Stimulated activated CD4-positive, alpha-beta T cell treated with anti-CD3 and anti-CD28 coated beads, TNF-alpha, amount 100 ng/mL, for 24 hours (primary cell): ENCODE measurements at regions not wholly inside any gene's neighbourhood (a gene's known extent, or its start where the extent isn't known, plus 50 kb on each side); places are given as distances from the start of the nearest gene placed in this dataset.

Experiments used
- DNase-seq, 3 experiments: peaks; one replicate each; pipeline ENCODE4 v3.0.0-alpha.2; 2020; ENCODE audit warnings: low read depth in 3 of 3

DNA sequence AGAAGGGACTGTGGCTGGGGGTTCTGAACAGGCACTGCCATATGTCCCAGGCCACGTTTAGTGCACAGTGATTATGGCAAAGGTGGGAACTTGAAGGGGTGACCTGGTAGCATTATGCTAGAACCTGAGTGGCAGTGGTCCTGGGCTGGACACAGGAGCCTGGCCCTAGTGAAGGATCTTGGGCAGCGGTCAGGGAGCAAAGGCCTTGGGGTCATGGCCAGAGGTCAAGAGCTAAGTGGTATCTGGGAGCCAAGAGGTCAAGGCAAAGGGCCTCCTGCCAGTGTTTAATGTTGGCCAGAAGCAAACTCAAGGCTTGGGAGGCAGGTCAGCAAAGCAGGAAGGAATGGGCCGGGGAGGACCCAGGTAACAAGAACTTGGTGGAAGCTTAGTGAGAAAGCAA lies 254.5 kb downstream of the CDH26 start:
- DNase-seq, result no peak

DNA sequence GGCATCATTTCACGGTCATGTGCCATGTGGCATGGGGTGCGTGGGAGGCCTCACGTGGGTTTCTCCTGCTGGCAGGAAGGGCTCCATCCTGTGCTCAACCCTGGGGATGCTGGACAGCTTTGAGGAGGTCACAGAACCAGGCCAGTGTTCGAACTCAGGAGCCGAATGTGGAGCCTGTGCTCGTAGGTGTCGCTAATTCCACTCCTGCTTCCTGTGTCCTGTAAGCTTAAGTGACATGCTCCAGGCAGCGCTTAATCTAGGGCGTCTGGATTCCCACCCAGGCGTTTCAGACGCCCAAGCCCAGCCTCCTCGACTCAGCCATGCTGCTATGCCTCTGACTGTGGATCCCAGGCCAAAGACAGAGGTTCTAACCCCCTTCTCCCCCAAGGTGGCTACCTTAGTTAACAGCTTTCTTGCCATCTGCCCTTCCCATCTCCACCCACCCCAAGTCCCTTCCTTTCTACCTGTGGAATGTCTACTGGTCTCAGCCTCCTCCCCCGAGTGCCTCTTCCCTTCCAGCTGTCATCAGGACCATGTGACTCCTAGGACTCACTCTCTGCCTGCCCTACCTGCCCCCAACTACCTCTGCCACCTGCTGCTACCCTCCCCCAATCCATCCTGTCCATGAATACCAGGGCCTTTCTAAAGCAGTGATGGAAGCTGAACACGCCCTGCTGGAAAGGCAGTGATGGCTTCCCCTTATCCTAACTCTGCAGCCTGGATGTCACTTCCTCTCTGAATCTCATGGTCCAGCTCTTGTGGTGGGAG lies 255.1 kb downstream of the CDH26 start:
- no peak for DNase-seq

DNA sequence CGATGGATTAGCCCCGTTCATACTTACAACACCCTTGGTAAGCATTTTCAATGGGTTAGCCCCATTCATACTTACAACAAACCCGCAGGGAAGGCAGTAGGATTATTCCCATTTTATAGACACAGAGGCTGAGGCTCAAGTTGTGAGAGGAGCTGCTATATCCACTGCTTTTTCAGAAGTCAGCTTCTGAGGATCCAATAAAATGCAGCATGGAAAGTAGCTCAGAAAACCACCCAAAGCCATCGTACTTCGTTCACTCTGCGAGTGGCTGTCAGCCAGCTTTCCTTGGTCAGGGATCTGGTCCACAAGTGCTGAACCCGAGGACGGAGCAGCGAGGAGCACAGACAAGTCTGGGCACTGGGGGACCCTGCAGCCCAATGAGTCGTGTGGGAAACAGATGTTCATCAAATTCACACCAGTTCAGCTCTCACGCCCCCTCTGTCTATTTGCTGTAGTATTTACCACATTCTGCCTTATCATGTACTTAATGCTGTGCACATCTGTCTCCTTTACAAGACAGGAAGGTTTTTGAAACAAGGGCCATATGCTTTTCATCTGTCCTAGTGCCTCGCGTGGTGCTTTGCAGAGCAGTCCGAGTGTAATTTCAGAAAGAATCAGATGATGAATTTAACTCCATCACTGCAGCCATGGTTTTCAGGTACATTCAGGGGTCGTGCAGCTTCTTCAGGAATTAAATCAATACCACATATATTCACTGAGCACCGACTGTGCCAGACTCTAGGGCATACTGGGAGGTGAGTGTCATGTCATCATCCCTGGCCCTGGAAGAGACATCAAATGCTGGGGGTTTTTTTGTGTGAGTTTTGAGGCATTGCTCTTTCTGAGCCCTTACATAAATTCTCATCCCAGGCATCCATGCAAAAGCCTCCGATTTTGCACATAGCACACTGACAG lies 256.9 kb downstream of the CDH26 start:
- DNase-seq, result no peak

DNA sequence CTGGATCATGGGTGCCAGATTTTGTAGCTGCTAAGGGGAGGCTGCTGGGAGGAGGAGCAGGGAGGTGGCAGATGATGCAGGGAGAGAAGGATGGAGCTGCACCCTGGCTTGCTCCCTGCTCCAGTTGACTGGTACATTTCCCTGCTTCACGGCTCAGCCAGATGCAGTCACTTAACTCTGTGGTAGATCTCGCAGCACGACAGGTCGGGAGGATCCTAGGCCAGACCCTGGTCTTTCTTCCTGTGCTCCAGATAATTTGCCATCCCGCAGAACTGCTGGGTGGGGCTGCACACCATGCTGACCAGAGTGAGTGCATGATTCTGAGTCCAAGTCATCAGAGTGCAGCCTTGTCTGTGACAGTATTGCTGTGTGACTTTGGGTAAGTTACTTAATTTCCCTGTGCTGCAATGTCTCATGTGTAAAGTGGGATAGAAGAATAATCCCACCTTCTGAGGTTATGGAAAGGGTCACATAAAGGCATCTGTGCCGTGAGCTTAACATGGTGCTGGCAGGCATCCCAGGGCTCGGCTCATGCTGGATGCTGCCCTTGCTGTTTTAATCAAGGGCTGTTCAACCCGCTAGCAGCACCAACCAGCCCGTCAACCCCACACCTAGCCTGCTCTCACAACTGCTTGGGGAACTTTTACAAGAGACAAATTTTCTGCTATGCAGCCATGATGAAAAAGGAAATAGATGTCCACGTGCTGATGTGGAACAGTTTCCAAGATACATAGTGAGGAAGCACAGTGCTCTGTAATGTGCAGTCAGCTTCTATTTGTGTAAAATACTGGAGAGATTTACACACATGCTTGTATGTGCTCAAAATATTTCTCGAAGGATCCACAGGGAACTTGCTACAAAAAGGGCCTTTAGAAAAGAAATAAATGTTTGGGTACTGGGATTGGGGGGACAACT lies 257.9 kb downstream of the CDH26 start:
- no peak for DNase-seq

DNA sequence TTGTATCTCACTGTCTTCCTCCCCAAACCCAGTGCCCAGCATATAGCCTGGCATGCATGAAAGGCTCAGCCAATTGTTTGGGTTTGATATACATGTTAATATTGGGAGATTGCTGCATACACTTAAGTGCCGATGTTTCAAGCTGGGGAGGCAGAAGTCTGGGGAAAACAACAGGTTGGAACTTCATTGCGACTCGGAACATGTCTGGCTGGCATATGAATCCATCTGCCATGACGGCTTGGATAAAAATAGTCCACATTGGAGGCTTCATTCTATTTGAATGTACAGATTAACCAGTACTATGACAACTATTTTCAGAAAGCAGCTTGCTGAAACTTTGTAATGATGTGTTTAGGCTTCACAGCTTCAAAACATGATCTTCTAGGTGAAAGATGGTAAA lies 261.0 kb downstream of the CDH26 start:
- DNase-seq, result no peak

DNA sequence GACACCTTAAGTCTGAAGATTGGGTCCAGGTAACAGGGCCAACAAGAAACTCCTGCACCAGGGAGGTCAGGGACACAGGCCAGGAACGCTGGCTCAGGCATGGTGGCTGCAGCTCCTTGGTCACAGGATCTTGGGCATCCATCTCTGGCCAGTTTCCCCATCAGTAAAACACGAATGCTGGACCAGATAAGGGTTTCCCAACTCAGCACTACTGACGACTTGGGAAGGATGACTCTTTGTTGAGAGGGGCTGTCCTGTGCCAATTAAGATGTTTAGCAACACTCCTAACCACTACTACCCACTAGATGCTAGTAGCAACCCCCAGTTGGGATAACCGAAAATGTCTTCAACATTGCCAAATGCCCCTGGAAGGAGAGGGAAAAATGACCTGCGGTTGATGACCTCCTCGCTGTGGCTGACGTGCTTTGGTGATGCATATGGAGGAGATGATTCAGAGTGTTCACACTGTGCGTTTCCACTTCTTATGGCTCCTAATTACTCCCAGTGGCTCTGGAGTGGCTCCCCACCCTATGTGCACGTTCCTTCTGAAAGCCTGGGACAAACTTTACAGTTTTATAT lies 261.9 kb downstream of the CDH26 start:
- DNase-seq, result no peak

DNA sequence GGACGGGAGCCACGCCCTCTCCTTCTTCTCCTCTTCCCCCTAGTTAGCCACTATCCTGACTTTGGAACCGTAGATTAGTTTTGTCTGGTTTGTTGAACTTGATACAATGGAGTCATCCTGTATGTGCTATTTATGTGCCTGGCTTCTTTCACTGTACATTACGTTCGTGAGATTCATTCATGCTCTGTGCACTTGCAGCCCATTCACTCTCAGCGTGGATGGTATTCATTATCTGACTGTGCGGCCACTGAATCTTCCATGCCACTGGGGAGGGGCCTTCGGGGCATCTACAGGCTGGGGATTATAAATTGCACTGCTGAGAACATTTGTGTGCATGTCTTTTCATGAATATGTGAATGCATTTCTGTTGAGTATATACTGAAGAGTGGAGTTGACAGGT lies 262.5 kb downstream of the CDH26 start:
- DNase-seq, result no peak

DNA sequence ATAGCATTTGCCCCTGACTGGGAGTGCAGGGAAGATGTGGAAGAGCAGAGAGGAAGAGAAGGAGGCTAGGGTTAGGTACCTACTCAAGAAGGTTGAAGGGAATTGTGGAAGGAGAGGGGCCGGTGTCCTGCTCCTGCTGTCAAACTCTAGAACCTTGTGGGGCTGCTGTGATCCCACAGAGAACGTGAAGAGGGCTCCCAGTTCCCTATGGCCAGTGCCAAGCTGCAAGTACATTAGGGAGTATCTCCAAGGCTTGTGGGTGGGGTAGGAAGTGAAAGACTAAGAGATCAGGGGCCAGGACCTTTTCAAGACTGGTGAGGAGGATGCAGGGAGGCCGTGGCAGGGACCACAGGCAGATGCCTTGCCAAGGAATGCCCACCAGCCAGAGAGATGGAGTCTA lies 263.4 kb downstream of the CDH26 start:
- no peak for DNase-seq

DNA sequence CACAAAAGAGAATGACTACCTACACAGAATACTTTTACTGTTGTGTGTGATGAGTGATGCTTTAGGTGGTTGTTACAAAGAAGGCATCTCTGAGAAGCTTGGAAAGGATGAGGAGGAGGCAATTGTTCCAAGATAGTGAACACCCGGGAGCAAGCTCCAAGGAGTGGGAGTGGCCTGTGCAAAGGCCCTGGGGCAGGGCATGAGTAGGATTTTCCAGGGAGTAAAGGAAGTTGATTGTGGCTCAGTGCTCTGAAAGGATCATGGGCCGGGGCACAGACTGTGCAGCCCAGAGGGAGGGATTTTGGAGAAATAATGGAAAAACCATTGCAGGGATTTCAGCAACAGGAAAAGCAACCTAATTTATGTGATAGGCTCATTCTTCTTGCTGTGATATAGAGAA lies 264.3 kb downstream of the CDH26 start:
- no peak for DNase-seq

DNA sequence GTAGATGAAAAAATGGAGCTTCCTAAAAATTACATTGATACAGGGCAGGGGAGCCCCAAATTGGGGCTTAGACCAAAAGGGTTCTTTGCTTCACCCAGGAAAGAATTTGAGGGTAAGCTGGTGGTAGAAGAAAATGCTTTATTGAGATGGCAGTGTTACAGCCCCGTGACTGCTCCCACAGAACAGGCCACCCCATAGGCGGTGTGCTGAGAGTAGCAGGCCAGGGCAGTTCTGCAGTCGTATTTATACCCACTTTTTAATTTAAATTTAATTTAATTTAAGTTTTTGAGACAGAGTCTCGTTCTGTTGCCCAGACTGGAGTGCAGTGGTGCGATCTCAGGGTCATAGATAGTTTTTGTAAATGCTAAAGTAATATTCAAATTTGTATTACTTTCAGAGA lies 265.0 kb downstream of the CDH26 start:
- DNase-seq, result no peak

DNA sequence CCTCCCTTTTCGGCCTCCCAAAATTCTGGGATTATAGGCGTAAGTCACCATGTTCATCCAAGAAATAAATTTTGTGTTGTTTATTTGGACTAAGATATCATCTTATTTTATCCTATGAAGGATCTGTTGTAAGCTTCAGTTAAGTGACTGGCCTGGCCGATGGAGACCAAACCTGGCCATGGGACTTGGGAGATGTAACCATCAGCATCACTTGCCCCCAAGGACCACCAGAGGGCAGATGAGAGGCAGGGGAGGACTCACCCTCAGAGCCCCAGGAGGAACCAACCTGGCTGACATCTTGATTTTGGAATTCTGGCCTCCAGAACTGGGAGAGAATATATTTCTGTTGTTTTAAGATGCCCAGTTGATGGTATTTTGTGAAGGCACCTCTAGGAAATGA lies 266.7 kb downstream of the CDH26 start:
- no peak for DNase-seq

DNA sequence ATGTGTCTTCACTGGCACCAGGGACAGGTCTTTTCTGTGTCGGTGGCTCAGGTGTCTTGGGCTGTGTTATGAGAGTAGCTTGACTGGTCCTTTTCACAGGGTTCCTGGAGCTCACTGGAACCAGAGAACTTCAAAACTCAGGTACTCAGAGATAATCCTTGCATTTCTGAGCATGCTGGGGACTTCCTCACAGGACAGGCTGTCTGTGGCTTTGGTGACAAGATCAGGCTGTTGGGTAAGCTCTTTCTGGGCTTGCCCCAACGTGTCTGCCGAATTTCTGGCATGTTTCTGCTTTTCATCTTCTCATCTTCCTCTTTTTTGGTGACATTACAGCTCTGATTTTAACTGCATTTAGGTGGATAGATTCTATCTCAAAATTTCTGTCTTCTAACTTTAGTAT lies 270.0 kb downstream of the CDH26 start:
- no peak for DNase-seq

DNA sequence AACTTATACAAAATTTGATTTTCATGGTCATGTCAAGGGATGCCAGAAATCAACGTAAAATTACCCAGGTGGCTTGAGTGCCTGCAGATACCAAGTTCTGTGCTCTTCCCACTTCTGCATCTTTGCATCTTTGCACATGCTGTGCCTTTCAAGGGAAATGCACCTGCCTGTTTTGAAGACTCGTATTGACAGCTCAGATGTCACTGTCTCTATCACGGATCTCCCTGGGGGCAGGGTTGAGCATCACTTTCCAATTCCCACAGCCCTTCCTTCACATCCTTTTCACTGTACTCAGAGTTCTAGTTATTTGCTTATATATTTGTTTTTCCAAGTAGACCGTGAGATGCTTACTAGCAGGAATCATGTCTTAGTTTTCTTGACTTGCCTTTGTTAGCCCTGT lies 274.2 kb downstream of the CDH26 start:
- DNase-seq, result no peak

DNA sequence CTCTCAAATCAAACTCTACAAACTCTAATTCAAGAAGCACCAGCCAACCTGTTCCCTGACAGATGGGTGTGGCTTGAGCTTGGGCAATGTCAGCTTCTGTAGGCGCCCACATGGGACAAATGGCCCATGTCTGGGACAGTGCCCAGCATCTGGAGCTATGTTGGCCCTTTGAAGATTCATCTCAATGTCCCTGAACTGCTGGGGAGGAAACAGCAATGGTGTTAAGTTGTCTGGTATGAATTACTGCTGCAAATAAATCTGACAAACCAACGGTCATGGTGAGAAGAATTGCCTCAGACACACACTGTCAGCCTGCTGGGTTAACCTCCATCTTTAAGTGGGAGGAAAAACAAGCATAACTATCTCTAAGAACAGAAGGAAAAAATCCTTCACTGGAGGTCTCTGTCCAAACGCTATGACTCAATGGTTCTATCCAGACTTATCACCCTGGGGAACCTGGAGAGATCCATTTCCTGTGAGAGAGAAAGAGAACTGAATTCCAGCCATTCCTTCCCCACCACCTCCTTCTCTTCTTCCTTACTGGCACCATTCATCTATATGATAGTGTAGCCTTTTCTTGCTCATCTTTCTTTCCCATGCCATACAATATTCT lies 274.9 kb downstream of the CDH26 start:
- DNase-seq, result no peak

DNA sequence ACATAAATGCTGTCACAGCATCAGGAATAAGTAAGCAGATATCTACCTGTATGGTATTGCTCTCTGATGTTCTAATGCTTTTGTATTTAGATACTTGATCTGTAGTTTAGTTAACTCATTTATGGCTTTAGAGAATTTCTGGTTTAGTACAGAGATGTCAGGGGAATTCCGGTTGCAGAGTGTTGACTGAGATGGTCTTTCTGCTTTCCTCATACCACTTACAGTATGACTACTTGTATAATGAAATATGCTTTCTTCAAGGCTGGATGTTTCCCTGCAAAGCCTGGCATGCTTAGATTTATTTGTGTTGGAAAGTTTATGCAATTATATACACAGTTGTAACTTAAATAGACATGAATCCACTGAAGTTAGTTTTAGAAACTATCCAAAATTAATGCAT lies 278.4 kb downstream of the CDH26 start:
- DNase-seq, result no peak

DNA sequence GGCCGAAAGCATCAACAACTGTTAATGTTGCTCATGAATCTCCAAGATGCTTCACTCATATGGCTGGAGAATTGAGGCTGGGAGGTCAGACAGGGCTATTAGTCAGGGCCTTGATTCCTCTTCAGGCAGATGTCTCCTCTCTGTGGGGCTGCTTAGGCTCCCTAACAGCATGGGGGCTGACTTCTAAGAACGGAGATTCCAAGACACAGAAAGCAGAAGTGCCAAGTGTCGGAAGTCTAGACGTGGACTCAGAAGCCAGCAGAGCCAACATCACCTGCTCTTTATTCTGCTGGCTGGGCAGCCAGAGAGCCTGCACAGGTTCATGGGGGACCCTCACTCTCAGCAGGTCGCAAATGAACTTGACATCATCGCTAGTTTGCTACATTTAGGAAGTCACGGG lies 279.8 kb downstream of the CDH26 start:
- DNase-seq, result no peak

DNA sequence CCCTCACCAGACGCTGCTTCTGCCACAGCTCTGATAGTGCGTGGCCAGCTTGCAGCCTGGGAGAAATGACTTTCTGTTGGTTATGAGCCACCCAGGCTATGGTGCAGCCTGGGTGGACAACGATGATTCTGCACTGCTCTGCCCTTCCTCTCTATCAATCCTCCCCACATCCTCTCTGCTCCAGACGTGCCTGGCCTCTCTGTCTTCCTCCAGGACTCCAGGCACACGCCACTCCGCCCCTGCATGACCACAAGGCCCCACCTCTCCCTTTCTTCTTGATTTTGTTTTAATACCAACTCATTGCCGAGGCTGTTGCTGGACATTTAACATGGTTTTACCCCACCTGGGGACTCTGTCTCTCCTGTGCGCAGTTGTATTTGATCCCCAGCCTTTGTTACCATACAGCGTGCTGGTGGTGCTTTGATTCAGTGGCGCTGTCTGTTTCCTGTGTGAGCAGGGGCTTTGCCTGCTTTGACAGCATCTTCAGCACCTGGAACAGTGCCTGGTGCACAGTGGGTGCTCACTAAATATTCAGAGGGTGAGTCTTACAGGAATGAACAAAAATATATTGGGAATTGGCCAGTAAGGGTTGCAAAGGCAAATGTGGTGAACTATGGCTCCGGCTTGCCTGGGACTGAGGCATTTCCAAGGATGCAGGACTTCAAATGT lies 280.9 kb downstream of the CDH26 start:
- no peak for DNase-seq

DNA sequence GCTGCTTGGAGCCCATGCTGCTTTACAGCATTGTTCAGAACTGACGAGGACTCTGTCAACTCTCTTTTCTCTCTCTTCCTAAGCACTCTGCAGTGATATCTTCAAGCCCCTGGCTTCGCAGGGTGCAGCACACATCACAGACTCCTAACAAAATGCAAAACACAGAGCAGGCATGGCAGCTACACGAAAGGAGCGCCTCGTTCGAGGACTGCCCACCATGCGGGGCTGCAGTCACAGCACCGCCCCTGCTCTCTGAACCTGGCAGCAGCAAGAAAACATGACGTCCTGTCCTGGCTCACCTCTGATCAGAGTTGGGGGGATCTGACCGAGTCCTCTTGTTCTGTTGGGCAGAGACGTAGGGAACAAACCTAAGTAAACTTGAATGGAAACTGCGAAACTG lies 281.7 kb downstream of the CDH26 start:
- no peak for DNase-seq

DNA sequence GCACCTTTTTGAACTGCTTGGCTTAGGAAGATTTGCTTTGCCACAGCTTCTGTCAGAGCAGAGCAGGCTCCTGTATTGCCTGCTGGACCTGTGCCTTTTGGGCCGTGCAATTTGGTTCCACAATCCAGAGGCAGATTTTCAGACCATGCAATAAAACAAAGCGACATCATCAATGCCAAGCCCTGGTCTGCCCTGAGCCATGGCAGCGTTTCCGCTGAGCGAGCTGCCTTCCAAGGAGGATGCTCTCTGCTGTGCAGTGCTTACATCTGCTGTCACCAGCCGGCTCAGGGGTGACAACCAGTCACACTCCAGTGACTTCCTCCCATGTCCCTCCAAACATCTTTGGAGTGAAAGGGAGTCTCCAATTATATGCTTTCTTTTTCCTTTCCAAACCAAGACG lies 282.2 kb downstream of the CDH26 start:
- DNase-seq, result no peak

DNA sequence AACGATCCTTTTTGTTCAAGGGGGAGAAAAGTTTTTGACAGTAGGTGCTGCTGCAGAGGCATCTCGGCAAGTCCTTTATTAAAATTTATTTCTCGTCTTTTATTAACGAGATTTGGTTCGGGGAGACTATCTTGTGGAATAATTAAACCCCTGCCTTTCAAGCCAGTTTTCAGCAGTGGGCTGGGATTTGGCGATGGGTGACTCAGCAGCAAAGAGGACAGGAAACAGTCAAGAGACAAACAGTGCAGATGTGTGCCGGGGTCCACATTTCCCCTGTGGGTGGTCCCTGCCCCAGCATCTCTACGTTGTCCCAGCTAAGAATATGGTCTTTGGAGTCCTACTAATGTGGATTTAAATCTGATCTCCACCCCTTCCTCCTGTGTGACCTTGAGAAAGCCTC lies 282.8 kb downstream of the CDH26 start:
- no peak for DNase-seq
